Keratinocyte (primary cell): ENCODE measurements at regions not wholly inside any gene's neighbourhood (a gene's known extent, or its start where the extent isn't known, plus 50 kb on each side); places are given as distances from the start of the nearest gene placed in this dataset.

Source experiments
- EZH2 ChIP-seq: IDR thresholded peaks from one replicate; pipeline ENCODE4 v1.6.1; 2012; ENCODE audit warnings: inconsistent platforms, mild to moderate bottlenecking, low read length, moderate library complexity
- TF ChIP-seq, protein P1 (sequence below), 3 experiments: IDR thresholded peaks in 1 of 3; conservative IDR thresholded peaks in 1 of 3; optimal IDR thresholded peaks in 1 of 3; 2 replicates in 2 of 3; 3 replicates in 1 of 3; pipeline versions ENCODE3 to v1.5.1; 2011; ENCODE audit warnings: low read length in 3 of 3, mild to moderate bottlenecking in 3 of 3, moderate library complexity in 2 of 3, control low read depth in 1 of 3, inconsistent platforms in 1 of 3; ENCODE audit not compliant: insufficient read depth in 2 of 3; ENCODE audit errors: extremely low read depth in 1 of 3

DNA sequence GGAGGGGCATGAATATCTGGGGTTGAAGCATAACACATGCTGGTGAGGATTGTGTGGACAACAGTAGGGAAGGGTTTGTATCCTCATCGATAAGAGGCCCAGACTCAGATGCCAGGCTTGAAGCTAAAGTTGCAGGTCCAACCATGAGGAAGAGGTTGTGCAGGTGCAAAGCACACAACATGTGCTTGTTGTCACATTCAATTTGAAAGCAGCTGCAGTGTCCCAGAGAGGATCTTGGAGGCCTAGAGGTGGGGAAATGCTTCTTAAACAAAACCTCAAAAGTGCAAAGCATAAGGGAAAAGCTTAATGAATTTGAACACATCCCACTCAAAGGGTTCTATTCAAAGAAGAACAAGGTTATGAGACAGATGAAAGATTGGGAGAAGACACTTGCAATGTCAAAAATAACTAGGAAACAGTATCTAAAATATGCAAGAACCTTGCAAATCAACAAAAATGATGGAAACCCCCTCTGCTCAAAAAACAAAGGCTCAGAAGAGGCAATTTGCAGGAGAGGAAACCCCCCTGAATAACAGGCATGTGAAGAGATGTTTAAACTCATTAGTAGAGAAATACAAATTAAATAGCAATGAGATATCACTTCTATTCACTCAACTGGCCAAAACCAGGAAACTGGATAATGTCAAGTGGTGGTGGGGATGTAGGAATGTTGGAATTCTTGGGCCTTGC, 187.1 kb downstream of the KATNAL1 start:
- TF ChIP-seq, protein P1, sequence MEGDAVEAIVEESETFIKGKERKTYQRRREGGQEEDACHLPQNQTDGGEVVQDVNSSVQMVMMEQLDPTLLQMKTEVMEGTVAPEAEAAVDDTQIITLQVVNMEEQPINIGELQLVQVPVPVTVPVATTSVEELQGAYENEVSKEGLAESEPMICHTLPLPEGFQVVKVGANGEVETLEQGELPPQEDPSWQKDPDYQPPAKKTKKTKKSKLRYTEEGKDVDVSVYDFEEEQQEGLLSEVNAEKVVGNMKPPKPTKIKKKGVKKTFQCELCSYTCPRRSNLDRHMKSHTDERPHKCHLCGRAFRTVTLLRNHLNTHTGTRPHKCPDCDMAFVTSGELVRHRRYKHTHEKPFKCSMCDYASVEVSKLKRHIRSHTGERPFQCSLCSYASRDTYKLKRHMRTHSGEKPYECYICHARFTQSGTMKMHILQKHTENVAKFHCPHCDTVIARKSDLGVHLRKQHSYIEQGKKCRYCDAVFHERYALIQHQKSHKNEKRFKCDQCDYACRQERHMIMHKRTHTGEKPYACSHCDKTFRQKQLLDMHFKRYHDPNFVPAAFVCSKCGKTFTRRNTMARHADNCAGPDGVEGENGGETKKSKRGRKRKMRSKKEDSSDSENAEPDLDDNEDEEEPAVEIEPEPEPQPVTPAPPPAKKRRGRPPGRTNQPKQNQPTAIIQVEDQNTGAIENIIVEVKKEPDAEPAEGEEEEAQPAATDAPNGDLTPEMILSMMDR (optimal IDR thresholded peaks at IDR 0.05 in 1 of 3, IDR thresholded peaks at IDR 0.05 in 1 of 3, conservative IDR thresholded peaks at IDR 0.05 in 1 of 3; ENCODE audit: extremely low read depth in 1 of 3, insufficient read depth in 2 of 3, low read length in 3 of 3), result no peak
- no peak for TF ChIP-seq EZH2
